Memory B cell (primary cell): ENCODE measurements at regions not wholly inside any gene's neighbourhood (a gene's known extent, or its start where the extent isn't known, plus 50 kb on each side); places are given as distances from the start of the nearest gene placed in this dataset.

Source experiments
- ATAC-seq: fragments of 150-1000 bp; cut with Tn5 transposase; 2 replicates; pipeline ENCODE4 v1.10.0; 2021; ENCODE audit warnings: low read depth, mild to moderate bottlenecking, moderate library complexity
- DNase-seq, 2 donors: peaks; one replicate each; pipeline ENCODE4 v3.0.0; 2022; ENCODE audit warnings: low spot score in 2 of 2
- H3K27ac Mint-ChIP-seq: one replicate; pipeline ENCODE4 v1.8.0; 2022; ENCODE audit warnings: mild to moderate bottlenecking, moderate library complexity, mixed read lengths
- H3K27me3 Mint-ChIP-seq: one replicate; pipeline ENCODE4 v1.8.0; 2022; ENCODE audit warnings: mixed read lengths
- H3K36me3 Mint-ChIP-seq: one replicate; pipeline ENCODE4 v1.8.0; 2022; ENCODE audit warnings: mild to moderate bottlenecking, mixed read lengths
- H3K4me1 Mint-ChIP-seq: one replicate; pipeline ENCODE4 v1.8.0; 2022; ENCODE audit warnings: mixed read lengths
- H3K4me3 Mint-ChIP-seq: one replicate; pipeline ENCODE4 v1.8.0; 2022; ENCODE audit warnings: mild to moderate bottlenecking, moderate library complexity, mixed read lengths
- H3K9me3 Mint-ChIP-seq: one replicate; pipeline ENCODE4 v1.8.0; 2022; ENCODE audit warnings: mixed read lengths

DNA sequence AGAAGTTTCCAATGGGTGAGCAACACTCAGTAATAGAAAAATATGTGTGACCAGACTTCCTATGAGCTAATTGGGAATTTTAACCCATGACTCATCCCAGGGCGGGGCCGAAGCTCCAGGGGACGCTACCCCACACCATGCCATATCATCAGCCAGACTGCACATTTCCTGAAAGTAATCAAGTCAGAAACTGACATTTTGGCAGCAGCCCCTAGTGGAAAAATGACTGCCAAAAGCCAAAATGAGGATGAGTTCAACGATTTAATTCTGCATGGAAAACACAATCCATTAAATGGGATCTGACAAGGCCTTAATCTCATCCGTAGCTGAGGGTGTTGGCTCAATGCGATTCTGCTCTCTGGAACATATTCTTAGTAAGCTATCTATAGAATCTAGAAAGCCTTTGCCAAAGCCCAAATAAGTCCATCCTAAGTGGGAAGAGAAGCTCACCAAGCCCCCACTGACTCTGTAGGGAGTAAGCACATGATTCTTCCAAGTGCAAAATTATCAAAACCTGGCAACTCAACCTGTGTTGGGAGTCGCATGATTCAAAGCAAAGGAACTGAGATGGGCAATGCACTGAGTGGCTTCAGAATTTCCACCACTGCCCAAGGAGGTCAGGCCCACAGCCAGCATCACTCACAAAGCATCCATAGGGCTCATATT lies 93.1 kb upstream of the PDE1C start:
- Mint-ChIP-seq H3K27me3 (peaks cover 2% of the 10 kb centered on the region), H3K36me3 (no peaks in the 10 kb centered on the region), H3K4me3 (no peak overlapping the region), H3K9me3 (peaks cover 1% of the 10 kb centered on the region), H3K27ac (no peak overlapping the region), H3K4me1 (no peaks in the 10 kb centered on the region)
- no peak for DNase-seq
- no peak for ATAC-seq

DNA sequence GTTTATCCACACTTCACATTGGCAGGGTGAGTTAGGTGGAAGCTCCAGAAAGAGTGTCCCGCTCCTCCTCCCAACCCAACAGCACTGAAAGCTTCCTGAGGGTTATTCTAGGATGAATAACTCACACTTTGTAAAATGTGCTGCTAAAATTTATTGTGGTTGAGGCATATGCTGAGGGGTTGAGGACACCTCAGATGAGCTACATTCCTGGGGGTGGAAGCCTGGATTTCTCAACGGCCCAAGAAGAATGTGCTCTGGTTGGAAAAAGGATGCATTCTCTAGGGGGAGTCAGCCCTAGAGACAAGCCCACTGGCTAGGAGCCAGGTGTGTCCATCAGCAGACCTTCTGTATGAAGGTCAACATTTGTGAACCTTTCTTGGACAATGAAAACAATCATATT lies 91.5 kb upstream of the PDE1C start:
- DNase-seq = no peak
- Mint-ChIP-seq H3K36me3 (no peaks in the 10 kb centered on the region), H3K9me3 (peaks cover 1% of the 10 kb centered on the region), H3K27me3 (peaks cover 2% of the 10 kb centered on the region), H3K27ac (no peak overlapping the region), H3K4me1 (no peaks in the 10 kb centered on the region), H3K4me3 (no peak overlapping the region)
- no peak for ATAC-seq

DNA sequence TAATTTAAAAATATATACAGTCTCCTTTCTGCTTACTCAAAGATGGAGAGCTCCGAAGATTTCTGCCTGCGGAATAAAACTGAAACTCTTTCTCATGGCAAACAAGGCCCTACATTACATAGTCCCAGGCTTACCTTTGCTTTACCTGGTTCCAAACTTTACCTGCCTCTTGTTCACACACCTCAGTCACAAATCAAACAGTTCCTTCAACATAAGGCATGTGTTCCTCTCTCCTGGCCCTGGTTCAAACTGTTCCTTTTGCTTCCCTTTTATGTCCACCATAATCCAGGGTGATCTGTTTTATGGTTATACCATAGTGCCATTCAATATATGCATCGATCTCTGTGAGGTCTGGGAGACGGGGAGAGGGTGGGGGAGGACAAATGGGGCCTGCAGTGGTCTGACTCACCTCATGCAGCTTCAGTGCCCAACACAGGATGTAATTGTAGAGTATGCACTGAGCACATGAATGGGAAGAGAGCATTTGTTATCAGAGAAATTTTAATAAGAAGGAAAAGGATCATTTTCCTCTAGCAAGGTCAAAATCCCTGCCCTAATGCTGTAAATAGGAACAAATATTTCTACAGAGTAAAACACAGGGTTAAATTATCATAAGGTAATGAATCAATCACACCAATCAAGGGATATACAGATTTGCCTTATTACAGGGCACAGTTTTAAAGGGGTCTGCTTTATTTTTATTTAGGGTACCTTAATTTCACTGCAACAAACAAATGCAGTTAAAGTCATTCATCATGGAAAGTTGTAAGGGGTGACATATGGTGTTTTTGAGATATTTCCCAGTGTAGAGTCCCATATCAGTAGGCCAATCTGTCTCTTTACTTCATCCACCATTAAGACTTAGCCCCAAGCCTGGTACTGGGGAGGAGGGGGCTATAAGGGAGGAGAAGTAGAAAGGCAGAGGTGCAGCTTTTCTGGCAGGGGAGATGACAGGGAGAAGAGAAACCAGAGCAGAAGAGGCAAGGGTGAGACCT lies 88.8 kb upstream of the PDE1C start:
- no peak overlapping the region for H3K27ac Mint-ChIP-seq
- H3K9me3 Mint-ChIP-seq = no peaks in the 10 kb centered on the region
- ATAC-seq = no peak
- no peaks in the 10 kb centered on the region for H3K4me1 Mint-ChIP-seq
- DNase-seq = no peak
- H3K4me3 Mint-ChIP-seq = no peak overlapping the region
- peaks cover 2% of the 10 kb centered on the region for H3K27me3 Mint-ChIP-seq
- no peaks in the 10 kb centered on the region for H3K36me3 Mint-ChIP-seq

DNA sequence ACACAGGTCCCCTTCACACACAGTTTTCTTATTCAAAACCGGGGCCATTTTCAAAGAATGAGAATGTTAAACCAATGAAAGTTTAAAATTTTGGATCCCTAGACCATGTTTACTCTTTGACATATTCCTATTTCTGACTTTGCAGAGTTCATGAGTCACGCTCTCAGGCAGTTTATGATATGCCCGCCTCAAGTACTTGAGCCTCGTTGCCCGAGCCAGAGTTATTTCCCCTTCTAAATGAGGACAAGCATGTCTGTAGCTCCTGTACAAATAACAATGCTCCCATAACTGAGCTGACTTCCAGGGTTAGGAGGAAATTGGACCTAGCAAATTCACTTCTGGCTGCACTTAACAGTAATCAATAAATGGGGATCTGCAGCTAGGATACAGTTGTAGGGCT lies 87.9 kb upstream of the PDE1C start:
- Mint-ChIP-seq H3K4me1 (no peaks in the 10 kb centered on the region), H3K27ac (no peak overlapping the region), H3K4me3 (no peak overlapping the region), H3K9me3 (peaks cover 1% of the 10 kb centered on the region), H3K27me3 (peaks cover 3% of the 10 kb centered on the region), H3K36me3 (no peaks in the 10 kb centered on the region)
- ATAC-seq (no peak), DNase-seq (no peak)

DNA sequence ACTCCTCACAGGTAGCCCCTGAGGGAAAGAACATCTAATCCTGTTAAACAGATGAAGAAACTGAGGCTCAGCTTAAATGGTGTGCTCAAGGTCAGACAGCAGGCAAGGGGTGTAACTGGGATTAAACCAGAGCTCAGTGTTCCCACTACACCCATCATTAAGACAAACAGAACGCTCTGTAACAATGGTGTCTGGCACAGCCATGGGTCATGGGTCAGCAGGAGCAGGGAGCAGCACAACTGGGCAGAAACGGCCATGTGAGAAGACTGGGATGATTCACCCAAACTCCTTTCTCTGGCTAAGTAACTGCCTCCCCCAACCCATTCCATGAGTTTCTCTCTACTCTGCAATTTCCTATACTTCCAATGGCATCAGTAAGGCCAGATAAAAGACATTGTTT lies 85.5 kb upstream of the PDE1C start:
- no peak for ATAC-seq
- H3K27me3 Mint-ChIP-seq = peaks cover 3% of the 10 kb centered on the region
- no peak for DNase-seq
- H3K9me3 Mint-ChIP-seq = peaks cover 3% of the 10 kb centered on the region
- H3K36me3 Mint-ChIP-seq = no peaks in the 10 kb centered on the region
- H3K27ac Mint-ChIP-seq = no peak overlapping the region
- H3K4me1 Mint-ChIP-seq = no peaks in the 10 kb centered on the region
- H3K4me3 Mint-ChIP-seq = no peak overlapping the region

DNA sequence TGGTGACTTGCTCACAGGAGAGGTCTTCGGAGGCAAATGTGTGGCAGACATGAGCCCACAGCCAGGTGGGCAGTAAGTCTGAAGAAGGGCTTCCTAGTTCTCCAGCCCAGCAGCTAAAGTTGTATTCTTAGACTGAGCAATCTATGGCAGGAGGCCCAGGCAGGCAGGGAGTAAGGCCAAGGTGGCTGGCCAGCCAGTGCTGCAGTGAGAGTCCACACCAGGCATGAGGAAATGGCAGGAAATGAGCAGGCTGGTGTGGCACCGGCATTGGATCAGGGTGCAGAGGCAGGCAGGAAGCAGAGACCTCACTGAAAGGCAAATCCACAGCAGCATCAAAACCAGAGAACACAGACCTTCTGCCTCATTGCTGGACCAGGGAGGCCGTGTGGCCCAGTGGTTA lies 84.6 kb upstream of the PDE1C start:
- H3K27me3 Mint-ChIP-seq = peaks cover 3% of the 10 kb centered on the region
- ATAC-seq (no peak), DNase-seq (no peak)
- H3K36me3 Mint-ChIP-seq = no peaks in the 10 kb centered on the region
- H3K27ac Mint-ChIP-seq = no peak overlapping the region
- H3K4me3 Mint-ChIP-seq = no peak overlapping the region
- H3K9me3 Mint-ChIP-seq = peaks cover 3% of the 10 kb centered on the region
- H3K4me1 Mint-ChIP-seq = no peaks in the 10 kb centered on the region

DNA sequence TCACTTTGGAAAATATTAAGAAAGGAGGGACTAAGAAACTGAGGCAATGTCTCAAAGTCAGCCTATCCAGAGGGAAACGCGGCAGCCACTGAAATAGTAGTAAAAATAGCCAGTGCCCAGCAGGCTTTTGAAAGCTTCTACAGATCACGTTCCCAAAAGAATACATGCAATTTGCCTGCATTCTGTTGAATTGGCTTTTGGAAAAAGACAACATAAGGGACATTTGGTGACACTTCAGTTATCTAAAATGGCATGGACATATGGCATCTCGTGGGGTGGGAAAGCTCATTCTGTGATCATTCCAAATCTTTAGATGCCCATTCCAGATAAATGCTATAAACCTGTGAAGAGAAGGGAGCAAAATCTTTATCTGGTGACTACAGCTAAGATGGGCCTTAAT lies 82.8 kb upstream of the PDE1C start:
- H3K27me3 Mint-ChIP-seq = peaks cover 1% of the 10 kb centered on the region
- no peaks in the 10 kb centered on the region for H3K36me3 Mint-ChIP-seq
- no peak for ATAC-seq
- DNase-seq = no peak
- peaks cover 3% of the 10 kb centered on the region for H3K9me3 Mint-ChIP-seq
- H3K4me1 Mint-ChIP-seq = no peaks in the 10 kb centered on the region
- no peak overlapping the region for H3K4me3 Mint-ChIP-seq
- H3K27ac Mint-ChIP-seq = no peak overlapping the region

DNA sequence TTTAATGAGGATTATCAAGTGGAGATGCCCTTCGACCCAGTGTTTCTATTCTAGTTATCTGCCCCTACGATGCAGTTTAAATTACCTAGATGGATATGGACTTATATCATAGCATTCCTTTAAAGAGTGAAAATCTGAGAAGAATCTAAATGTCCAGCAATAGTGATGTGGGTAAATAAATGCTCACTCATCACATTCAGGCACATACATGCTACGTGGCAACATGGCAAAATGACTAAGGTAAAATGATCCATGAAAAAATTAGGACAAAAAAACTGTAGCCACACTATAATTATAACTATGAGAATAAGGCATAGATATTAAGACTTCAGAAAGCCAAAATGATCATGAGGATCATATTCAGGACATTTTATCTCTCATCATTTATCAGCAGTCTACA lies 82.4 kb upstream of the PDE1C start:
- H3K27ac Mint-ChIP-seq = no peak overlapping the region
- peaks cover 1% of the 10 kb centered on the region for H3K27me3 Mint-ChIP-seq
- no peaks in the 10 kb centered on the region for H3K36me3 Mint-ChIP-seq
- H3K4me1 Mint-ChIP-seq = no peaks in the 10 kb centered on the region
- ATAC-seq (no peak), DNase-seq (no peak)
- peaks cover 3% of the 10 kb centered on the region for H3K9me3 Mint-ChIP-seq
- no peak overlapping the region for H3K4me3 Mint-ChIP-seq

DNA sequence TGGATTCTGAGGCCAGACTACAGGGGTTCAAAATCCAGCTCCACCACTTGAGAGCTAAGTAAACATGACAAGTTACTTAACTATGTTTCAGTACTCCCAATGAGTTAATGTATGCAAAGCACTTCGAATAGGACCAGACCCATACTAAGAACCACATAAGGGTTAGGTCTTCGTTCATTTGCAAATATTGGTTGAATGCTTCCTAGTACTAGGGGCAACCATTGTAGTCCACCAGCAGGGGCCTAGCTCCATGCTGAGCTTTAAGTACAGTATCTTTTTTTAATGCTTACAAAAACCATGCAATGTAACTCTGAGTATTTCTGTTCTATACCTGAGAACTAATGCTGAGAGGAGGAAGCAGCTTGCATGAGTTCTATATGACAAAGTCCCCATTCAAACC lies 80.4 kb upstream of the PDE1C start:
- no peak for DNase-seq
- H3K4me1 Mint-ChIP-seq = no peaks in the 10 kb centered on the region
- peaks cover 3% of the 10 kb centered on the region for H3K9me3 Mint-ChIP-seq
- no peak overlapping the region for H3K27ac Mint-ChIP-seq
- H3K4me3 Mint-ChIP-seq = no peak overlapping the region
- no peaks in the 10 kb centered on the region for H3K36me3 Mint-ChIP-seq
- peaks cover 1% of the 10 kb centered on the region for H3K27me3 Mint-ChIP-seq
- no peak for ATAC-seq

DNA sequence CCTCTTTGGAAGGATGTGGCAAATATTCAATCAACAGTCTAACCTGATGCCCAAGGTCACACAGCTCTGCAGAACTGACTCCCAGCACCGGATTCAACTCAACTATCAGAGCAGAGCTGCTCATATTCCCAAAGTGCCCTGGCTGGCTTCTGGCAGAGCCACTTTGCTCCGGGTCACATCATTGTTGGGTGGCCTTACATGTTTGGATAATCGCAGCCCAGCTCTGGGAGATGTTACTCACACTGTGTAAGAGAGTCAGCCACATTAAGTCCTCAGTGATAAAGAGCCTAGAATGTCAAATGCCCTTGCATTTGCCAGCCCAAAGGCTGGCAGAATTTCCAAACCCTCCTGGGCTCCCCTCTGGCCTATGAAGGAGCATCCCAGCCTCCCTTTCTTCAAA lies 79.8 kb upstream of the PDE1C start:
- ATAC-seq (no peak), DNase-seq (no peak)
- no peak overlapping the region for H3K27ac Mint-ChIP-seq
- H3K36me3 Mint-ChIP-seq = no peaks in the 10 kb centered on the region
- peaks cover 2% of the 10 kb centered on the region for H3K27me3 Mint-ChIP-seq
- H3K4me3 Mint-ChIP-seq = no peak overlapping the region
- H3K9me3 Mint-ChIP-seq = peaks cover 3% of the 10 kb centered on the region
- no peaks in the 10 kb centered on the region for H3K4me1 Mint-ChIP-seq

DNA sequence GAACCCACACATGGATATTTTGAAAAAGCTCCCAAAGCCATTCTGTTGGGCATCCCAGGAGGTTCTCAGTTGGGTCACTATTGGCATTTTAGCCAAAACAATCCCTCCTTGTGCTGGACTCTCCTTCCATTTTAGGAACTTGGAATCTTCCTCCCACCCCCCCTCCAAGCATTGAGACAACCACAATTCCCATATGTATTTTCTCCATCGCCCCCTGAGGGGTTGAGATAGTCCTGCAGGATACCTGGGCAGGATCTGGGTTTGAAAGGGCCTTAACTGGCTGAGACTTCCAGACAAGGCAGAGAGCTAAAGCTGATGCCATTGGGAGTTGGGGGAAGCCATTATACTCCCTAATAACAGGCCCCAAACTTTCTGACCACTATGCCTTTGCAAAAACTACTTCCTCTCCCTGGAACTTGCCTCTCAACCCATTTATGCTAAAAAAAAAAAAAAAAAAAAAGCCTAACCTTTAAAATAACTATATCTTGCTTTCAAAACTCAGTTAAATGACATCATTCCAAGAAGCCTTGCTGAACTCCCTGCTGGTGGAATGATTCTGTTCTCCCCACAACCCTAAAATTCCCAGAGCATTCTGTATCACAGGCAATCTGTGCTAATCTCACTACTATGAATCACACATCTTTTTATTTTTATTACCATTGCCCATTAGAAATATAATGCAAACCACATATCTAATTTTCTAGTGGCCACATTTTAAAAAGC lies 77.5 kb upstream of the PDE1C start:
- Mint-ChIP-seq H3K27me3 (peaks cover 2% of the 10 kb centered on the region), H3K4me1 (no peaks in the 10 kb centered on the region), H3K9me3 (peaks cover 3% of the 10 kb centered on the region), H3K27ac (no peak overlapping the region), H3K36me3 (no peaks in the 10 kb centered on the region), H3K4me3 (no peak overlapping the region)
- ATAC-seq = no peak
- DNase-seq = no peak

DNA sequence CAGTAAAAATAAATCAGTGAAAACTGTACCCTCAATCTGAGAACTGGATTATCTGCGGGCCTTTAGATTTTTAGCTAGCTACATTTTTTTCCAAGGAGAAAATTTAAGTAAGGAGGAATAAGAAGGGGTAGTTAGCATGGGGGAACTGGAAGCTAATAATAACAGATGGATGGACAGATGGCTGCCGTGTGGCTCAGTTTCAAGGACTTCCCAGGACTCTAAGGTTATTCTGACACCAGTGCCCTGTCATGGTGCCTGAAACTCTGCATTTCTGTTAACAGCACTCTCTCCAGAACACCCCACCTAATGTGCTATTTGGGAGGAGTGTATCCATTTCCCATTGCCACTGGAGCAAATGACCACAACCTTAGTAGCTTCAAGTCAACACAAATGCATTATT lies 75.7 kb upstream of the PDE1C start:
- ATAC-seq = no peak
- no peaks in the 10 kb centered on the region for H3K4me1 Mint-ChIP-seq

DNA sequence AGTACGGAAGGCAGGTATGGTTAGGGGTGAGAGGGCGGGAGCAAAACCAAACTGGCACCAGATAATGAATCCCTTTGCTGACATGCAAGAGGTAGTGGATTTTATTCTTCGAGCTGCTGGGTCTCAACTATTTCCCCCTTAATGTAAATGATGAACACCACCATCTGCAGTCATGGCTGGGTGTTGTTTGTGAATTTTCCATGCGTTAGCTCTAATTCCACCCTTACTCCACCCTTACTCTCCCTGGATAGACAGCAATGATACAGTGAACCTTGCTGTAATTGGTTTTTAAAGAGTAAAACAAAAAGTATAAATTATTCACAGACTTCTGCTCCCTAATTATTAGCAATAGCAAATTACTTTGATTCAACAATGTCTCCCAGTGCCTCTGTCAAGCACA lies 74.5 kb upstream of the PDE1C start:
- no peaks in the 10 kb centered on the region for H3K4me1 Mint-ChIP-seq
- no peak for ATAC-seq
- H3K27ac Mint-ChIP-seq = no peak overlapping the region

More for the DNA sequence above, 75.7 kb upstream of the PDE1C start:
- no peak for DNase-seq
- H3K27me3 Mint-ChIP-seq = peaks cover 2% of the 10 kb centered on the region
- no peak overlapping the region for H3K4me3 Mint-ChIP-seq
- H3K9me3 Mint-ChIP-seq = peaks cover 2% of the 10 kb centered on the region
- H3K27ac Mint-ChIP-seq = no peak overlapping the region
- H3K36me3 Mint-ChIP-seq = no peaks in the 10 kb centered on the region

DNA sequence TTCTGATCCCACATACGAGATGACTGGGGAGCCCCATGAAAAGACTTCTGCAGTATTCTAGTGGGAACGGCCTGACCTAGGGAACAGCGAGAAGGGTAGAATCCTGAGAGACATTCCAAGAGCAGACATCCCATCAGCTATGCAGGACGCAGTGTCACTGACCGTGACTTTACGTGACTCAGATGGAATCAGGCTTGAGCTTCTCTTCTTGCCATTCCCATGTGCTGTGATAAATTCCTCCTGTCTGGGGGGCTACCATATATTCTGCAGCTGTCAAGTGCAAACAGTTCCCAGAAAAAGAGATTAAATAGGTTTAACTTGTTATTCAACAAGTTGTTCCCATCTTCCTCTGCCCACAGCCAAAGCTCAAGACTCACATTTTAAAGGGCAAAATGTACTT lies 73.1 kb upstream of the PDE1C start:
- DNase-seq = no peak
- Mint-ChIP-seq H3K4me1 (no peaks in the 10 kb centered on the region), H3K4me3 (no peak overlapping the region), H3K27me3 (peaks cover 2% of the 10 kb centered on the region), H3K27ac (no peak overlapping the region), H3K36me3 (no peaks in the 10 kb centered on the region), H3K9me3 (peaks cover 2% of the 10 kb centered on the region)
- ATAC-seq = no peak

More for the DNA sequence above, 74.5 kb upstream of the PDE1C start:
- Mint-ChIP-seq H3K27me3 (peaks cover 2% of the 10 kb centered on the region), H3K9me3 (peaks cover 2% of the 10 kb centered on the region), H3K4me3 (no peak overlapping the region), H3K36me3 (no peaks in the 10 kb centered on the region)
- DNase-seq = no peak
